H1 (cell line): ENCODE measurements at regions not wholly inside any gene's neighbourhood (a gene's known extent, or its start where the extent isn't known, plus 50 kb on each side); places are given as distances from the start of the nearest gene placed in this dataset.

Experiments used
- BCL11A ChIP-seq, 2 experiments: IDR thresholded peaks; one replicate each; pipeline ENCODE4 v1.6.1; 2011; ENCODE audit warnings: low read depth in 2 of 2, low read length in 2 of 2, mild to moderate bottlenecking in 2 of 2
- KDM1A ChIP-seq: fragments of 200-600, 300-600 bp; sonication (generic); IDR thresholded peaks from 2 replicates; pipeline ENCODE4 v1.7.1; 2016; ENCODE audit warnings: mild to moderate bottlenecking, low read length, borderline replicate concordance
- NANOG ChIP-seq: IDR thresholded peaks from 2 replicates; pipeline ENCODE4 v1.6.1; 2011; ENCODE audit warnings: low read length, low read depth, mild to moderate bottlenecking, inconsistent platforms; ENCODE audit not compliant: insufficient read depth, poor library complexity, severe bottlenecking

- TF ChIP-seq KDM1A (no peak), BCL11A (IDR thresholded peaks at IDR 0.05; ENCODE audit: low read depth in 2 of 2, low read length in 2 of 2) (no peak), NANOG (no peak)
These were observed 59.8 kb downstream of the SOX4 start (continued) for GRCh38 chr6:21653323-21653722.
